H9 (cell line): ENCODE measurements at regions not wholly inside any gene's neighbourhood (a gene's known extent, or its start where the extent isn't known, plus 50 kb on each side); places are given as distances from the start of the nearest gene placed in this dataset.

Experiments
- DNase-seq: peaks from one replicate; pipeline ENCODE4 v3.0.0-alpha.2; 2017
- H2AFZ ChIP-seq: one replicate; pipeline ENCODE4 v1.6.1; 2013; ENCODE audit warnings: mild to moderate bottlenecking, low read length, control low read depth, moderate library complexity
- H2AK5ac ChIP-seq: 2 replicates; pipeline ENCODE4 v1.6.1; 2013; ENCODE audit warnings: low read length, control low read depth, mixed read lengths; ENCODE audit not compliant: insufficient read length
- H2BK120ac ChIP-seq: one replicate; pipeline ENCODE4 v1.6.1; 2013; ENCODE audit warnings: low read depth, mild to moderate bottlenecking, low read length, control low read depth, inconsistent platforms; ENCODE audit not compliant: poor library complexity, severe bottlenecking
- H2BK12ac ChIP-seq: 2 replicates; pipeline ENCODE4 v1.6.1; 2013; ENCODE audit warnings: low read length, control low read depth, mixed read lengths, low read depth; ENCODE audit not compliant: insufficient read length
- H2BK15ac ChIP-seq: 2 replicates; pipeline ENCODE4 v1.6.1; 2013; ENCODE audit warnings: low read depth, low read length, control low read depth
- H2BK20ac ChIP-seq: one replicate; pipeline ENCODE4 v1.6.1; 2013; ENCODE audit warnings: low read depth, mild to moderate bottlenecking, low read length, control low read depth, inconsistent platforms; ENCODE audit not compliant: poor library complexity, severe bottlenecking
- H2BK5ac ChIP-seq: 2 replicates; pipeline ENCODE4 v1.6.1; 2013; ENCODE audit warnings: low read length, control low read depth, mixed read lengths; ENCODE audit not compliant: insufficient read length
- H3K14ac ChIP-seq: 2 replicates; pipeline ENCODE4 v1.6.1; 2013; ENCODE audit warnings: low read length, control low read depth; ENCODE audit not compliant: insufficient read depth
- H3K18ac ChIP-seq: 2 replicates; pipeline ENCODE4 v1.6.1; 2013; ENCODE audit warnings: low read depth, mild to moderate bottlenecking, mixed read lengths, low read length, control low read depth; ENCODE audit not compliant: insufficient read length
- H3K23ac ChIP-seq: 2 replicates; pipeline ENCODE4 v1.6.1; 2013; ENCODE audit warnings: low read length, control low read depth, mixed read lengths, low read depth; ENCODE audit not compliant: insufficient read length
- H3K23me2 ChIP-seq: 2 replicates; pipeline ENCODE4 v1.6.1; 2013; ENCODE audit warnings: low read depth, mild to moderate bottlenecking, mixed read lengths, low read length, control low read depth; ENCODE audit not compliant: insufficient read length, poor library complexity, severe bottlenecking
- H3K27ac ChIP-seq: 2 replicates; pipeline ENCODE4 v1.5.1; 2013; ENCODE audit warnings: low read length, control low read depth, mixed read lengths, low read depth; ENCODE audit not compliant: insufficient read length
- H3K27me3 ChIP-seq: 2 replicates; pipeline ENCODE4 v1.6.1; 2013; ENCODE audit warnings: low read length, control low read depth, inconsistent platforms; ENCODE audit not compliant: insufficient read depth
- H3K4ac ChIP-seq: 2 replicates; pipeline ENCODE4 v1.6.1; 2013; ENCODE audit warnings: low read depth, mild to moderate bottlenecking, control low read depth, inconsistent platforms, low read length, moderate library complexity
- H3K4me1 ChIP-seq: 2 replicates; pipeline ENCODE4 v1.6.1; 2013; ENCODE audit warnings: low read length, control low read depth, inconsistent platforms; ENCODE audit not compliant: insufficient read depth
- H3K4me2 ChIP-seq: 2 replicates; pipeline ENCODE4 v1.6.1; 2013; ENCODE audit warnings: low read length, control low read depth, mixed read lengths; ENCODE audit not compliant: insufficient read length, insufficient read depth
- H3K56ac ChIP-seq: 2 replicates; pipeline ENCODE4 v1.6.1; 2013; ENCODE audit warnings: low read depth, mild to moderate bottlenecking, mixed read lengths, low read length, control low read depth; ENCODE audit not compliant: insufficient read length
- H3K79me1 ChIP-seq: 2 replicates; pipeline ENCODE4 v1.6.1; 2013; ENCODE audit warnings: low read depth, mild to moderate bottlenecking, moderate library complexity, low read length, control low read depth, inconsistent platforms; ENCODE audit not compliant: insufficient read depth, poor library complexity, severe bottlenecking
- H3K79me2 ChIP-seq: 2 replicates; pipeline ENCODE4 v1.6.1; 2013; ENCODE audit warnings: low read length, control low read depth, inconsistent platforms; ENCODE audit not compliant: insufficient read depth
- H3K9ac ChIP-seq: 2 replicates; pipeline ENCODE4 v1.6.1; 2013; ENCODE audit warnings: low read length, control low read depth, mixed read lengths; ENCODE audit not compliant: insufficient read length; ENCODE audit errors: extremely low read depth
- H3K9me3 ChIP-seq: one replicate; pipeline ENCODE4 v1.6.1; 2013; ENCODE audit warnings: low read depth, low read length, inconsistent platforms; ENCODE audit not compliant: control insufficient read depth
- H3T11ph ChIP-seq: one replicate; pipeline ENCODE4 v1.6.1; 2013; ENCODE audit warnings: mild to moderate bottlenecking, low read length, control low read depth, inconsistent platforms
- H4K20me1 ChIP-seq: one replicate; pipeline ENCODE4 v1.6.1; 2013; ENCODE audit not compliant: control insufficient read depth, insufficient read length, insufficient read depth
- H4K5ac ChIP-seq: 2 replicates; pipeline ENCODE4 v1.6.1; 2013; ENCODE audit warnings: low read depth, mild to moderate bottlenecking, mixed read lengths, low read length, control low read depth; ENCODE audit not compliant: insufficient read length
- H4K8ac ChIP-seq: replicated peaks from 2 replicates; pipeline ENCODE4 v1.6.1; 2013; ENCODE audit warnings: low read length, control low read depth, mixed read lengths, low read depth; ENCODE audit not compliant: insufficient read length
- H4K91ac ChIP-seq: 2 replicates; pipeline ENCODE4 v1.6.1; 2013; ENCODE audit warnings: low read depth, mild to moderate bottlenecking, moderate library complexity, mixed read lengths, low read length, control low read depth; ENCODE audit not compliant: insufficient read length
- H3K27ac Mint-ChIP-seq, 3 experiments: 2 replicates in 2 of 3; 3 replicates in 1 of 3; pipeline ENCODE4 v1.8.0; 2020 to 2021; ENCODE audit warnings: mixed read lengths in 3 of 3, mild to moderate bottlenecking in 1 of 3, moderate library complexity in 1 of 3
- H3K27me3 Mint-ChIP-seq: 2 replicates; pipeline ENCODE4 v1.8.0; 2021; ENCODE audit warnings: low read depth, mild to moderate bottlenecking, moderate library complexity, mixed read lengths
- H3K36me3 Mint-ChIP-seq, 3 experiments: 2 replicates in 2 of 3; 3 replicates in 1 of 3; pipeline ENCODE4 v1.8.0; 2020 to 2021; ENCODE audit warnings: low read depth in 3 of 3, mixed read lengths in 3 of 3; ENCODE audit not compliant: insufficient read depth in 1 of 3
- H3K4me1 Mint-ChIP-seq, 2 experiments: 2 replicates each; pipeline ENCODE4 v1.8.0; 2020; ENCODE audit warnings: mixed read lengths in 2 of 2
- H3K4me3 Mint-ChIP-seq, 2 experiments: 2 replicates in 1 of 2; 3 replicates in 1 of 2; pipeline ENCODE4 v1.8.0; 2020 to 2021; ENCODE audit warnings: mild to moderate bottlenecking in 2 of 2, mixed read lengths in 2 of 2, moderate library complexity in 1 of 2
- H3K9me3 Mint-ChIP-seq, 2 experiments: 2 replicates in 1 of 2; 3 replicates in 1 of 2; pipeline ENCODE4 v1.8.0; 2020; ENCODE audit warnings: mild to moderate bottlenecking in 2 of 2, mixed read lengths in 2 of 2, moderate library complexity in 1 of 2
- WGBS: extraction: QIAGEN DNeasy Blood & Tissue Kit; methylation state at CpG from one replicate; pipeline ENCODE4 v1.1.7; 2013; ENCODE audit warnings: missing lambda C conversion rate, low lambda C conversion rate, mixed read lengths; ENCODE audit not compliant: insufficient read length; ENCODE audit errors: extremely low coverage; 5-methylcytosine and 5-hydroxymethylcytosine counted together
- TF ChIP-seq, protein P1 (sequence below): fragments of 200-600 bp; sonication (generic); conservative IDR thresholded peaks from 3 replicates; pipeline ENCODE4 v1.8.0; 2021; ENCODE audit warnings: antibody characterized with exemption, mild to moderate bottlenecking

- no peak for DNase-seq
- Histone ChIP-seq H3K9me3 (peaks cover 15% of the 10 kb centered on the region), H4K91ac (no peak overlapping the region), H3K18ac (no peak overlapping the region), H2BK120ac (no peak overlapping the region), H4K20me1 (no peaks in the 10 kb centered on the region), H2BK12ac (no peak overlapping the region), H3K27me3 (no peaks in the 10 kb centered on the region), H3K56ac (no peak overlapping the region), H2BK15ac (no peak overlapping the region), H2BK20ac (no peak overlapping the region), H3K4ac (no peak overlapping the region), H3K23me2 (no peaks in the 10 kb centered on the region), H4K5ac (no peak overlapping the region), H2BK5ac (no peak overlapping the region), H3K79me1 (no peaks in the 10 kb centered on the region), H3K4me2 (no peak overlapping the region), H3K14ac (no peak overlapping the region), H4K8ac (no peak overlapping the region), H2AFZ (no peak overlapping the region), H3K79me2 (no peaks in the 10 kb centered on the region), H3K9ac (no peak overlapping the region), H3K23ac (no peak overlapping the region), H3T11ph (no peak overlapping the region), H3K27ac (no peak overlapping the region), H2AK5ac (no peak overlapping the region), H3K4me1 (no peaks in the 10 kb centered on the region)
- no peak overlapping the region for H3K27ac Mint-ChIP-seq
- no CpG with 5 or more reads among the region's 3 CpGs for WGBS
- TF ChIP-seq, protein P1, sequence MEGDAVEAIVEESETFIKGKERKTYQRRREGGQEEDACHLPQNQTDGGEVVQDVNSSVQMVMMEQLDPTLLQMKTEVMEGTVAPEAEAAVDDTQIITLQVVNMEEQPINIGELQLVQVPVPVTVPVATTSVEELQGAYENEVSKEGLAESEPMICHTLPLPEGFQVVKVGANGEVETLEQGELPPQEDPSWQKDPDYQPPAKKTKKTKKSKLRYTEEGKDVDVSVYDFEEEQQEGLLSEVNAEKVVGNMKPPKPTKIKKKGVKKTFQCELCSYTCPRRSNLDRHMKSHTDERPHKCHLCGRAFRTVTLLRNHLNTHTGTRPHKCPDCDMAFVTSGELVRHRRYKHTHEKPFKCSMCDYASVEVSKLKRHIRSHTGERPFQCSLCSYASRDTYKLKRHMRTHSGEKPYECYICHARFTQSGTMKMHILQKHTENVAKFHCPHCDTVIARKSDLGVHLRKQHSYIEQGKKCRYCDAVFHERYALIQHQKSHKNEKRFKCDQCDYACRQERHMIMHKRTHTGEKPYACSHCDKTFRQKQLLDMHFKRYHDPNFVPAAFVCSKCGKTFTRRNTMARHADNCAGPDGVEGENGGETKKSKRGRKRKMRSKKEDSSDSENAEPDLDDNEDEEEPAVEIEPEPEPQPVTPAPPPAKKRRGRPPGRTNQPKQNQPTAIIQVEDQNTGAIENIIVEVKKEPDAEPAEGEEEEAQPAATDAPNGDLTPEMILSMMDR: no peak
- H3K36me3 Mint-ChIP-seq: peaks cover 5 to 18% (median 12%) of the 10 kb centered on the region in 3 experiments
- no peaks in the 10 kb centered on the region; a peak in 2 of 4 replicates for H3K4me1 Mint-ChIP-seq
- peaks cover 50 to 52% of the 10 kb centered on the region in 2 experiments for H3K9me3 Mint-ChIP-seq
- peaks cover 3% of the 10 kb centered on the region; the same call in 1 of the 2 replicates for H3K27me3 Mint-ChIP-seq
- H3K4me3 Mint-ChIP-seq: no peak overlapping the region
Measured at GRCh38 chr12:95393191-95393790, 80.7 kb upstream of the METAP2 start.
